ENCODE measurements at regions not wholly inside any gene's neighbourhood (a gene's known extent, or its start where the extent isn't known, plus 50 kb on each side); places are given as distances from the start of the nearest gene placed in this dataset.

DNA sequence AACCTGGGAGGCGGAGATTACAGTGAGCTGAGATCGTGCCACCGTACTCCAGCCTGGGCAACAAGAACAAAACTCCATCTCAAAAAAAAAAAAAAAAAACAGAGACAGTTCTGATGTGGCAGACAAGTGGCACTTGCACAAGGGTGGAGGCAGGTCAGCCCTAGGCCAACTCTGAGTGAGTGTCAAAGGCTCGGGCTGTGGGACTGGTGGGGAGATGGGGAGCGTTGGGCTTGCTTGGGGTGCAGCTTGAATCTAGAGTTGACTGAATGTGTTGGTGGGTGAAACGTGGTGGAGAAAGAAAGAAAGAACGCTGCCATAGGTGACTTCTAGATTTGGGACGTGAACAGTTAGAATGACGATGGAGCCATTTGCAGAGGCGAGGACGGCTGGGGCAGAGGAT is 121.3 kb upstream of the SPACA7 start:
- TF ChIP-seq EZH2 (IDR thresholded peaks at IDR 0.05; ENCODE audit: borderline replicate concordance, insufficient read depth, low read length, poor library complexity, severe bottlenecking) (no peak), REST (IDR thresholded peaks at IDR 0.05; ENCODE audit: borderline replicate concordance) (no peak), RAD21 (conservative IDR thresholded peaks at IDR 0.05) (no peak), SMC3 (conservative IDR thresholded peaks at IDR 0.05; ENCODE audit: poor library complexity) (no peak), POLR2AphosphoS5 (IDR thresholded peaks at IDR 0.05) (no peak), MXI1 (conservative IDR thresholded peaks at IDR 0.05; ENCODE audit: poor library complexity, severe bottlenecking) (no peak)
- TF ChIP-seq, protein P1, sequence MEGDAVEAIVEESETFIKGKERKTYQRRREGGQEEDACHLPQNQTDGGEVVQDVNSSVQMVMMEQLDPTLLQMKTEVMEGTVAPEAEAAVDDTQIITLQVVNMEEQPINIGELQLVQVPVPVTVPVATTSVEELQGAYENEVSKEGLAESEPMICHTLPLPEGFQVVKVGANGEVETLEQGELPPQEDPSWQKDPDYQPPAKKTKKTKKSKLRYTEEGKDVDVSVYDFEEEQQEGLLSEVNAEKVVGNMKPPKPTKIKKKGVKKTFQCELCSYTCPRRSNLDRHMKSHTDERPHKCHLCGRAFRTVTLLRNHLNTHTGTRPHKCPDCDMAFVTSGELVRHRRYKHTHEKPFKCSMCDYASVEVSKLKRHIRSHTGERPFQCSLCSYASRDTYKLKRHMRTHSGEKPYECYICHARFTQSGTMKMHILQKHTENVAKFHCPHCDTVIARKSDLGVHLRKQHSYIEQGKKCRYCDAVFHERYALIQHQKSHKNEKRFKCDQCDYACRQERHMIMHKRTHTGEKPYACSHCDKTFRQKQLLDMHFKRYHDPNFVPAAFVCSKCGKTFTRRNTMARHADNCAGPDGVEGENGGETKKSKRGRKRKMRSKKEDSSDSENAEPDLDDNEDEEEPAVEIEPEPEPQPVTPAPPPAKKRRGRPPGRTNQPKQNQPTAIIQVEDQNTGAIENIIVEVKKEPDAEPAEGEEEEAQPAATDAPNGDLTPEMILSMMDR (IDR thresholded peaks at IDR 0.05; ENCODE audit: poor library complexity, severe bottlenecking): no peak

Data from neural cell (in vitro differentiated cells).